SU-DHL-6 (cell line): ENCODE measurements at regions not wholly inside any gene's neighbourhood (a gene's known extent, or its start where the extent isn't known, plus 50 kb on each side); places are given as distances from the start of the nearest gene placed in this dataset.

Source experiments
- H2AFZ ChIP-seq: fragments of 200-600 bp; sonication (generic); 2 replicates; pipeline ENCODE4 v1.6.1; 2014; ENCODE audit warnings: low read depth, mild to moderate bottlenecking, moderate library complexity, mixed read lengths, antibody characterized with exemption, low read length; ENCODE audit not compliant: severe bottlenecking
- H3F3A ChIP-seq: fragments of 200-600 bp; shearing (Covaris generic); 2 replicates; pipeline ENCODE4 v1.6.0; 2016; ENCODE audit warnings: antibody characterized with exemption, mild to moderate bottlenecking; ENCODE audit not compliant: insufficient read depth
- H3K27ac ChIP-seq: fragments of 200-600 bp; sonication (generic); 2 replicates; pipeline ENCODE4 v1.5.1; 2016; ENCODE audit warnings: low read depth, mild to moderate bottlenecking, low read length, moderate library complexity, mixed read lengths
- H3K27me3 ChIP-seq: fragments of 200-600 bp; sonication (generic), shearing (Covaris generic); 2 replicates; pipeline ENCODE4 v1.6.0; 2014; ENCODE audit warnings: mild to moderate bottlenecking, low read length
- H3K36me3 ChIP-seq: fragments of 200-600 bp; sonication (generic); 2 replicates; pipeline ENCODE4 v1.6.1; 2014; ENCODE audit warnings: mild to moderate bottlenecking, low read length, mixed read lengths
- H3K4me2 ChIP-seq: fragments of 300-600, 200-600 bp; shearing (Covaris generic), sonication (generic); 2 replicates; pipeline ENCODE4 v1.6.0; 2014; ENCODE audit warnings: low read length, low read depth, mild to moderate bottlenecking; ENCODE audit not compliant: poor library complexity, severe bottlenecking
- H3K4me3 ChIP-seq: fragments of 200-600 bp; sonication (generic); 2 replicates; pipeline ENCODE4 v1.5.1; 2014; ENCODE audit warnings: antibody characterized with exemption, low read length, mild to moderate bottlenecking, mixed read lengths; ENCODE audit not compliant: insufficient read depth, poor library complexity, severe bottlenecking
- H3K79me2 ChIP-seq: fragments of 200-600 bp; sonication (generic); 2 replicates; pipeline ENCODE4 v1.6.1; 2014; ENCODE audit warnings: mild to moderate bottlenecking, low read length, moderate library complexity; ENCODE audit not compliant: insufficient read depth
- H3K9ac ChIP-seq: fragments of 200-600 bp; sonication (generic); 2 replicates; pipeline ENCODE4 v1.7.0; 2014; ENCODE audit warnings: mild to moderate bottlenecking, low read length
- H3K9me2 ChIP-seq: fragments of 200-600 bp; sonication (generic); replicated peaks from 2 replicates; pipeline ENCODE4 v1.6.1; 2014; ENCODE audit warnings: low read length; ENCODE audit not compliant: insufficient read depth
- H3K9me3 ChIP-seq: fragments of 200-600 bp; sonication (generic); 2 replicates; pipeline ENCODE4 v1.6.1; 2014; ENCODE audit warnings: low read length, mixed read lengths; ENCODE audit not compliant: insufficient read depth
- H4K20me1 ChIP-seq: fragments of 200-600 bp; sonication (generic); 2 replicates; pipeline ENCODE4 v1.6.1; 2014; ENCODE audit warnings: low read depth, mild to moderate bottlenecking, antibody characterized with exemption, low read length, moderate library complexity, mixed read lengths
- EZH2phosphoT487 ChIP-seq: fragments of 200-600 bp; sonication (generic), shearing (Covaris generic); conservative IDR thresholded peaks from 2 replicates; pipeline ENCODE4 v1.6.1; 2018; ENCODE audit warnings: mild to moderate bottlenecking, antibody characterized with exemption, low read length, moderate library complexity, mixed read lengths
- TF ChIP-seq, protein P1 (sequence below): fragments of 200-600 bp; sonication (generic); IDR thresholded peaks from one replicate; pipeline ENCODE4 v1.5.1; 2017; ENCODE audit warnings: antibody characterized with exemption, mild to moderate bottlenecking, low read length, moderate library complexity; ENCODE audit not compliant: insufficient read depth, poor library complexity, severe bottlenecking

DNA sequence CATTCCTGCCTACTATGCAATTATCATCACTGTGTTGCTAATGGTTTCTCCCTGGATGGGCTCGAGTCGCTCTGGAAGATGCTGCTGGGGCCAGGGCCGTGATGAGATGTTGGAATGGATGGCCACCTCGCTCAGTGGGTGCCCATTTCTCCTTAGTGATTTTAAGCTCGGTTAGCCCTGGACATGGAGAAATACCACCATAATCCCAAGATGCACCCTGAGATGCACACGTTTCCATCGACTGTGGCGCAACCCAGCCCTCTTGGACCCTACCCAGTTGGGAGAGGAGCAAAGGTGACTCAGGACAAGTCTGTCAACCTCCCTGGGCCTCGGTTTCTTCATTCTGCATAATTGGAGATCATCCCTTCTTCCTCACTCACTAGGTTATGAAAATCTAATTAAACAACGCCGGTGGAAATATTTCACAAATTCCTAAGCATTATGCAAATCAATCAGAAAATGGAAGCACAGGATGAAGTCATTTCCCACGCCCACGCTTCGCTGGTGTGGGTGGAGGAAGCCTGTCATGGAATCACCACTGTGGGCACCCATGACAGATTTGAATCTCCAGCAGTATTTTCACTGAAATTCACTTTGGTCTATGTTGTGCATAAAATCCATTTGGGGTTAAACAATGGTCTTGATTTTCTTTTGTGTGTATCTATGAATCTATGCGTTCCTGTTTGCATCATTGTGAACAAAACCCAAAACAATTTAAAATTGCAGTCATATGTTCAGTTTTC is 195.2 kb downstream of the AXIN2 start:
- Histone ChIP-seq H2AFZ (no peak overlapping the region), H3K79me2 (no peaks in the 10 kb centered on the region), H3K9me2 (no peaks in the 10 kb centered on the region), H3K27me3 (no peaks in the 10 kb centered on the region; the same call in 1 of the 2 replicates), H3K9me3 (no peaks in the 10 kb centered on the region), H3K36me3 (no peaks in the 10 kb centered on the region), H3K4me2 (no peak overlapping the region), H4K20me1 (no peaks in the 10 kb centered on the region), H3K4me3 (no peak overlapping the region), H3K27ac (no peak overlapping the region), H3K9ac (no peak overlapping the region), H3F3A (no peaks in the 10 kb centered on the region)
- TF ChIP-seq EZH2phosphoT487, result no peak
- TF ChIP-seq, protein P1, sequence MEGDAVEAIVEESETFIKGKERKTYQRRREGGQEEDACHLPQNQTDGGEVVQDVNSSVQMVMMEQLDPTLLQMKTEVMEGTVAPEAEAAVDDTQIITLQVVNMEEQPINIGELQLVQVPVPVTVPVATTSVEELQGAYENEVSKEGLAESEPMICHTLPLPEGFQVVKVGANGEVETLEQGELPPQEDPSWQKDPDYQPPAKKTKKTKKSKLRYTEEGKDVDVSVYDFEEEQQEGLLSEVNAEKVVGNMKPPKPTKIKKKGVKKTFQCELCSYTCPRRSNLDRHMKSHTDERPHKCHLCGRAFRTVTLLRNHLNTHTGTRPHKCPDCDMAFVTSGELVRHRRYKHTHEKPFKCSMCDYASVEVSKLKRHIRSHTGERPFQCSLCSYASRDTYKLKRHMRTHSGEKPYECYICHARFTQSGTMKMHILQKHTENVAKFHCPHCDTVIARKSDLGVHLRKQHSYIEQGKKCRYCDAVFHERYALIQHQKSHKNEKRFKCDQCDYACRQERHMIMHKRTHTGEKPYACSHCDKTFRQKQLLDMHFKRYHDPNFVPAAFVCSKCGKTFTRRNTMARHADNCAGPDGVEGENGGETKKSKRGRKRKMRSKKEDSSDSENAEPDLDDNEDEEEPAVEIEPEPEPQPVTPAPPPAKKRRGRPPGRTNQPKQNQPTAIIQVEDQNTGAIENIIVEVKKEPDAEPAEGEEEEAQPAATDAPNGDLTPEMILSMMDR, result no peak

DNA sequence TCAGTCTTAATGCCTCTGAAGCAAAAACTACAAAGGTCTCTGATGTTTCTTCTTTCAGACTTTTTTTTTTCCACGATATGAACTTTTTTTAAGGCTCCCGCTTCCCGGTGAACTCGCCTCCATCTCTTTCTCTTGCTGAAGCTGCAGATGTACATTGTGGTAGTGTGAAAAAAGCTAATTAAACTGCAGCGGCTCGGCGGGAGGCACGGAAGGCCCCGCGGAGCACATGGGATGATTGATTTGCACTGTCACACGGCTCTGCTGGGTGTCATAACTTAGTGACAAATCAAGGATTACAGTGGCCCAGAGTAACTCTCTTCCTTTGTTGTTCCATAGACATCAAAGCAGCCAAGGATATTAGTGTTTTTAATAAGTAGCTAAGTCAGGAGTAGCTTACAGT is 196.3 kb downstream of the AXIN2 start:
- no peak for TF ChIP-seq EZH2phosphoT487
- TF ChIP-seq, protein P1, result no peak
- Histone ChIP-seq H3K4me2 (no peak overlapping the region), H3K27me3 (no peaks in the 10 kb centered on the region; the same call in 1 of the 2 replicates), H3F3A (no peaks in the 10 kb centered on the region), H3K36me3 (no peaks in the 10 kb centered on the region), H3K9ac (no peak overlapping the region), H3K9me3 (no peaks in the 10 kb centered on the region), H3K79me2 (no peaks in the 10 kb centered on the region), H3K9me2 (no peaks in the 10 kb centered on the region), H2AFZ (no peak overlapping the region), H4K20me1 (no peaks in the 10 kb centered on the region), H3K4me3 (no peak overlapping the region), H3K27ac (no peak overlapping the region)

DNA sequence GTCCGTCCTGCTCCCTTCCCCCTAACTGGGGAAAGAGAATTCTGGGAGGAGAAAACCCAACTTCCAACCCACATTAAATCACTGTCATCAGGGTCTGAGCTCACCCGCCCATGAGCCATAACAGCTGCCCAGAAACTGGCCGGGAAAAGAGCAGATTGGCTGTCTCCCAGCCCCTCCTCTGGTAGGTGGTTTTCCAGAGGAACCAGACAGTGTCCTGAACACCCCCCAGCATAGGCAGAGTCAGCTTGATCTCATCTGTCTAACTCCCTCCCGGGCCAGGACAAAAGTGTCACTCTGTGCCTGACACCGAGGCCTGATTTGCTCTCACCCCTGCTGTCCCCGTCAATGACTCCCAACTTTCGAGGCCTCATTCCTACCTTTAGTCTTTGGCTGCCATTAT is 197.0 kb downstream of the AXIN2 start:
- H3K79me2 ChIP-seq, result no peaks in the 10 kb centered on the region
- H3K4me2 ChIP-seq, result no peak overlapping the region
- H3K4me3 ChIP-seq, result no peak overlapping the region
- H3K27ac ChIP-seq, result no peak overlapping the region
- no peak overlapping the region for H3K9ac ChIP-seq
- no peaks in the 10 kb centered on the region for H3K9me2 ChIP-seq
- no peaks in the 10 kb centered on the region; the same call in 1 of the 2 replicates for H3K27me3 ChIP-seq
- H2AFZ ChIP-seq, result no peak overlapping the region
- H4K20me1 ChIP-seq, result no peaks in the 10 kb centered on the region
- TF ChIP-seq, protein P1, result no peak
- no peaks in the 10 kb centered on the region for H3K9me3 ChIP-seq
- H3F3A ChIP-seq, result no peaks in the 10 kb centered on the region
- no peaks in the 10 kb centered on the region for H3K36me3 ChIP-seq
